ENCODE measurements at regions not wholly inside any gene's neighbourhood (a gene's known extent, or its start where the extent isn't known, plus 50 kb on each side); places are given as distances from the start of the nearest gene placed in this dataset.

GRCh38 chr18:39743463-39743862 is 2177.9 kb upstream of the CELF4 start:
- TF ChIP-seq SIN3A (conservative IDR thresholded peaks at IDR 0.05 in 1 of 2, IDR thresholded peaks at IDR 0.05 in 1 of 2; ENCODE audit: low read depth in 1 of 2, low read length in 2 of 2) (no peak), NRF1 (IDR thresholded peaks at IDR 0.05; ENCODE audit: low read depth, low read length) (no peak)
- TF ChIP-seq, protein P1, sequence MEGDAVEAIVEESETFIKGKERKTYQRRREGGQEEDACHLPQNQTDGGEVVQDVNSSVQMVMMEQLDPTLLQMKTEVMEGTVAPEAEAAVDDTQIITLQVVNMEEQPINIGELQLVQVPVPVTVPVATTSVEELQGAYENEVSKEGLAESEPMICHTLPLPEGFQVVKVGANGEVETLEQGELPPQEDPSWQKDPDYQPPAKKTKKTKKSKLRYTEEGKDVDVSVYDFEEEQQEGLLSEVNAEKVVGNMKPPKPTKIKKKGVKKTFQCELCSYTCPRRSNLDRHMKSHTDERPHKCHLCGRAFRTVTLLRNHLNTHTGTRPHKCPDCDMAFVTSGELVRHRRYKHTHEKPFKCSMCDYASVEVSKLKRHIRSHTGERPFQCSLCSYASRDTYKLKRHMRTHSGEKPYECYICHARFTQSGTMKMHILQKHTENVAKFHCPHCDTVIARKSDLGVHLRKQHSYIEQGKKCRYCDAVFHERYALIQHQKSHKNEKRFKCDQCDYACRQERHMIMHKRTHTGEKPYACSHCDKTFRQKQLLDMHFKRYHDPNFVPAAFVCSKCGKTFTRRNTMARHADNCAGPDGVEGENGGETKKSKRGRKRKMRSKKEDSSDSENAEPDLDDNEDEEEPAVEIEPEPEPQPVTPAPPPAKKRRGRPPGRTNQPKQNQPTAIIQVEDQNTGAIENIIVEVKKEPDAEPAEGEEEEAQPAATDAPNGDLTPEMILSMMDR (IDR thresholded peaks at IDR 0.05; ENCODE audit: control extremely low read depth in 1 of 3, insufficient read depth in 1 of 3, low read depth in 1 of 3, low read length in 3 of 3): no peak

Measured in H1 (cell line).